ENCODE measurements at regions not wholly inside any gene's neighbourhood (a gene's known extent, or its start where the extent isn't known, plus 50 kb on each side); places are given as distances from the start of the nearest gene placed in this dataset.
"Not testable (repeated sequence)": the region's sequence is repeated elsewhere in the genome, so short reads cannot be mapped to it uniquely, and the experiment has no call there.

DNA sequence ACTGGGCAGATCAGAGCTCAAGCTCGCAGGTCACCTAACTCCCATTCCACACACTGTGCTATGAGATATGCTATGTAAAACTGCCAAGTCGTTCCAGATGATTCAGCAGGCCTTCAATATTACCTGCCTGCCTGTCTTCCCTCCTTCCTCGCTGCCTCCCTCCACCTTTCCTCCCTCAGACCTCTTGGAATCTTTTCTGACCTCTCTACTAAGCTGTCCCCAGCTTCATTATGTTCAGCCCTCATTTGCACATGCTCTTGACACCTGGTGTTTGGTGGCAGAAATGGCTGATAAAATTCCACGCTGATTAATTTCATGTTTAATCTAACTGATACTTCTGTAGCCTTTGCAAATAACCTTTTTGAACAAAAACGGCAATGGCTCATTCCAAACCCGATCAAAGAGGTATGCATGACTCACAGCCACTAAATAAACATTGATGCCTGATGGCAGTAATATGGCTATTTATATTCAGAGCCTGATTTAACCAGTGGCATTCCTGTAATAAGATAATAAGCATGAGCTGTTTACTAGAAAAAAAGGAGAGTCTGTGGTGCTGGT, 130.8 kb upstream of the EGLN3 start:
- no peak overlapping the region for H3K27ac Mint-ChIP-seq
- no peaks in the 10 kb centered on the region for H3K36me3 Mint-ChIP-seq (ENCODE audit: low read depth)
- ChIA-PET POLR2A (no interaction called here), CTCF (no interaction called here)
- no peak overlapping the region for H3K4me3 Mint-ChIP-seq
- H3K27me3 Mint-ChIP-seq = peaks cover 3% of the 10 kb centered on the region
- H3K9me3 Mint-ChIP-seq (ENCODE audit: low read depth) = no peaks in the 10 kb centered on the region
- no peaks in the 10 kb centered on the region for H3K4me1 Mint-ChIP-seq
- intact Hi-C loops (cut with DNase I, micrococcal nuclease) = no loop called here
- DNase-seq = no peak
- ATAC-seq = no peak

DNA sequence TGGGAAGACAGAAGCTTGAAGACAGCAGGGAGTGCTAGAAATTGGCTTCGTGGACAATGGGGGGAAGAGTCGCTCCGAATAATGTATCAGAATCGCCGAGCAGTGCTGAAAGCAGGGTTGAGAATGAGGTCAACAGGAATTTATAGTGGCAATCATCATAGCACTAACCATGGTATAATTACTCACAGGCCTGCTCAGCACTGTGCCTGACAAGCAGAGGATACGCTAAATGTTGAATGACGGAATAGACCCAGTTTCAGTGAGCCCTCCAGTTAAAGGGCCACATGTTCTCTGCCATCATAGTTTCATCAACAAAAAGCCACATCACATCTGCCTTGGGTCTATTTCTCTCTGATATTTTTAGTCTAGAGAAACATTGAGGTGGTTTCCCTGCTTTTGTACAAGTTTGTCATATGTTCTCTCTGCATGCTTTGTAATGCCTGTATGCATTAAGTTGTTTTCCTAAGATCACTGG, 130.3 kb upstream of the EGLN3 start:
- intact Hi-C loops (cut with DNase I, micrococcal nuclease) = no loop called here
- H3K4me1 Mint-ChIP-seq = no peaks in the 10 kb centered on the region
- DNase-seq = no peak
- ATAC-seq = no peak
- peaks cover 3% of the 10 kb centered on the region for H3K27me3 Mint-ChIP-seq
- H3K4me3 Mint-ChIP-seq = no peak overlapping the region
- H3K27ac Mint-ChIP-seq = no peak overlapping the region
- H3K9me3 Mint-ChIP-seq (ENCODE audit: low read depth) = no peaks in the 10 kb centered on the region
- ChIA-PET CTCF (no interaction called here), POLR2A (no interaction called here)
- H3K36me3 Mint-ChIP-seq (ENCODE audit: low read depth) = no peaks in the 10 kb centered on the region

DNA sequence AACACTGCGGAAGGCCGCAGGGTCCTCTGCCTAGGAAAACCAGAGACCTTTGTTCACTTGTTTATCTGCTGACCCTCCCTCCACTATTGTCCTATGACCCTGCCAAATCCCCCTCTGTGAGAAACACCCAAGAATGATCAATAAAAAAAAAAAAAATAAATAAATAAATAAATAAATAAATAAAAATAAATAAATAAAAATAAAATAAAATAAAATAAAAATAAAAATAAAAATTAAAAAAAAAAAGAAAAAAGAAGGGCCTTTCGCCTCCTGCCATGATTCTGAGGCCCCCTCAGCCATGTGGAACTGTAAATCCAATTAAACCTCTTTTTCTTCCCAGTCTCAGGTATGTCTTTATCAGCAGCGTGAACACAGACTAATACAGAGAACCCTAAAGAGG, 128.8 kb upstream of the EGLN3 start:
- POLR2A ChIA-PET; CTCF ChIA-PET; intact Hi-C loops (cut with DNase I, micrococcal nuclease); H3K36me3 Mint-ChIP-seq (ENCODE audit: low read depth); H3K27me3 Mint-ChIP-seq; DNase-seq; H3K4me1 Mint-ChIP-seq; H3K9me3 Mint-ChIP-seq (ENCODE audit: low read depth); H3K4me3 Mint-ChIP-seq; ATAC-seq; H3K27ac Mint-ChIP-seq: not testable (repeated sequence)

DNA sequence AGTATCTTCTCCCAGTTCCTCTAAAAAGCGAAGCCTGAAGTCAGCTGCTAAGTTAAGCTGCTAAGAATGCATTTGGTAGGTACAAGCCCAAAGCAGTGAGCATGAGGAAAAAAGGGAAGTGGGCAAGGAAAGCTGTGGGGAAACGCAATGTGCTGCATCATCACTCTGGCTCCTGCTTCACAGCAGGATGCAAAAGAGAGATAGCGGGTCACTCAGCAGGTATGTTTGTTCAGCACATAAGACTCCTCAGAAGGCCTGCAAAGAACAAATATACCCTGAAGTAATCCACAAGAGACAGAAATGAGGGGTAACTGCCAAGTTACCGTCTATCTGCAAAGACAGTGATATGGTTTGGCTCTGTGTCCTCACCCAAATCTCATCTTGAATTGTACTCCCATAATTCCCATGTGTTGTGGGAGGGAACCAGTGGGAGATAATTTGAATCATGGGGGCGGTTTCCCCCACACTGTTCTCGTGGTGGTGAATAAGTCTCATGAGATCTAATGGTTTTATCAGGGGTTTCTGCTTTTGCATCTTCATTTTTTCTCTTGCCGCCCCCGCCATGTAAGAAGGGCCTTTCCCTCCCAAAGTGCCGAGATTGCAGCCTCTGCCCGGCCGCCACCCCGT, 127.4 kb upstream of the EGLN3 start:
- ATAC-seq = no peak
- no peaks in the 10 kb centered on the region for H3K4me1 Mint-ChIP-seq
- CTCF ChIA-PET = no interaction called here
- no peaks in the 10 kb centered on the region for H3K9me3 Mint-ChIP-seq (ENCODE audit: low read depth)
- H3K4me3 Mint-ChIP-seq = no peak overlapping the region
- peaks cover 3% of the 10 kb centered on the region for H3K27me3 Mint-ChIP-seq
- no peak for DNase-seq
- POLR2A ChIA-PET = no interaction called here
- no peaks in the 10 kb centered on the region for H3K36me3 Mint-ChIP-seq (ENCODE audit: low read depth)
- intact Hi-C loops (cut with DNase I, micrococcal nuclease) = no loop called here
- H3K27ac Mint-ChIP-seq = no peak overlapping the region

DNA sequence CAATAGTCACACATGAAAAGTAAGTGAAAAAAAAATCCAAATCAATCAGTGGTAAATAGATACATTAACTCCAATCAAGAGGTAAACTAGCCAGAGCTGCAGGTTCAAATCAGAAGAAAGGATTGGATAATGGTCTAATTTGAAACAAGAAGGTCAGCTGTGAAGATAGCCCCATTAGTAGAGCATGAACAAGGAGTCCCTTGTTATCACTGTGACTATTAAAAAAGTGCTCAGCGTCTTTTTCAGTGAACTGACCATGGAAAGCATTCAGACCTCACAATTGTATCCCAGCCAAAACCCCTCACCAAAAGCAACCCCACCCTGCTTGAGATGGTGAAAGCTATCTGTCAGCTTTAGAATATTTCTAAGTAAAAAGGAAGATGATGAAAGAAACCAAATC, 125.0 kb upstream of the EGLN3 start:
- Mint-ChIP-seq H3K4me1 (no peaks in the 10 kb centered on the region), H3K27ac (no peak overlapping the region), H3K4me3 (no peak overlapping the region), H3K27me3 (peaks cover 3% of the 10 kb centered on the region), H3K36me3 (ENCODE audit: low read depth) (no peaks in the 10 kb centered on the region), H3K9me3 (ENCODE audit: low read depth) (no peaks in the 10 kb centered on the region)
- ATAC-seq (no peak), DNase-seq (no peak)
- ChIA-PET POLR2A (no interaction called here), CTCF (no interaction called here)
- intact Hi-C loops (cut with DNase I, micrococcal nuclease) = no loop called here

DNA sequence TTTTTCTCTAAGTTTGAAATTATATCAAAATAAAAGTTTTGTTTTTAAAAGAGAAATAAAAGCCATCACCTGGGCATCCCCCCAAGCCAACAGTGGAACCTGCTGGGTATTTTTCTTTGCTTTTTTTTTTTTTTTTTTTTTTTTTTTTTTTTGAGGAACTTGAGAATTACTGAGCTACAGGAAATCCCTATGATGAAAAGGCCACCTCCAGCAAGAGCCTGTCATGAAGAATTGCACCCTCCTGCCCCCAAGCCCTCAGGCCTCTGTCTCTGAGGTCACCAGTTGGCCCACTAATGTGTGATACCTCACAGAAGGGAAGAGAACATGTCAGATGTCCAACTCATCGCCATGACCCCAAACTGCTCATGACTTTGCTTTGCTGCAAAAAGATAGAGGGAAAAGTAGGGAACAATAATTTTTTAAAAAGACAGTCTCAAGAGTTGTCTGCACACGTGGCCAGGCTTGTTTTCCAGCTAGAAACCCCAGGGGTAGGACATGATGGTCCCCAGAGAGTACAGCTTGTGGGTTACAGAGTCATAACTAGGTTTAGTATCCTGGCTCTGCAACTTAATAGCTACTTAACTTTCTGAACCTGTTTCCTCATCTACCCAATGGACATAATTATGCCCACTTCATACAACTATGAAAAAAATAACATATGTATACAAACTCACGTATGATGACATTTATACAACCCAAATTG, 124.3 kb upstream of the EGLN3 start:
- DNase-seq (no peak), ATAC-seq (no peak)
- H3K27ac Mint-ChIP-seq = no peak overlapping the region
- intact Hi-C loops (cut with DNase I, micrococcal nuclease) = no loop called here
- no peaks in the 10 kb centered on the region for H3K4me1 Mint-ChIP-seq
- H3K36me3 Mint-ChIP-seq (ENCODE audit: low read depth) = no peaks in the 10 kb centered on the region
- ChIA-PET POLR2A (no interaction called here), CTCF (interaction anchor here (1.0 kb wide), 1 partner anchor 248 kb away, joined by 4 read pairs; no protein-coding TSS in a partner anchor)
- H3K27me3 Mint-ChIP-seq = peaks cover 3% of the 10 kb centered on the region
- no peak overlapping the region for H3K4me3 Mint-ChIP-seq
- H3K9me3 Mint-ChIP-seq (ENCODE audit: low read depth) = no peaks in the 10 kb centered on the region

DNA sequence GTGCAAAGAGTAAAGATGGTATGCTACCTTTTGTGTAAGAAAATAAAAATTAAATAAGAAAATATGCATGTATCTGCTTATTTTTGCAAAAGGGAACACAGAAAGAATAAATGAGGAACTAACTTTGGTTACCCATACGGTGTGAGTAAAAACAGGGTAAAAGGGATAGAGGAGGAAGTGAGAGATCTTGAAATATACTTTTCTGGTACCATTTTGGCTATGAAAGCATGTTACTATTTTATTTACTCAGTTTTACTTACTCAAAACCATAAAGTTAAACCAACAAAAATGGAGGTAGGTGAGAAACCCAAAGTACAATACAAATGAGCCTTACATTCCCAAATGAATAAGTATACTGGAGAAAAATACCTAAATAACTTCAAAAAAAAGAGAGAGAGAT, 122.0 kb upstream of the EGLN3 start:
- H3K27ac Mint-ChIP-seq = no peak overlapping the region
- DNase-seq (no peak), ATAC-seq (no peak)
- ChIA-PET POLR2A (no interaction called here), CTCF (no interaction called here)
- H3K4me3 Mint-ChIP-seq = no peak overlapping the region
- intact Hi-C loops (cut with DNase I, micrococcal nuclease) = no loop called here
- no peaks in the 10 kb centered on the region for H3K36me3 Mint-ChIP-seq (ENCODE audit: low read depth)
- H3K9me3 Mint-ChIP-seq (ENCODE audit: low read depth) = no peaks in the 10 kb centered on the region
- peaks cover under 1% of the 10 kb centered on the region for H3K27me3 Mint-ChIP-seq
- no peaks in the 10 kb centered on the region for H3K4me1 Mint-ChIP-seq

DNA sequence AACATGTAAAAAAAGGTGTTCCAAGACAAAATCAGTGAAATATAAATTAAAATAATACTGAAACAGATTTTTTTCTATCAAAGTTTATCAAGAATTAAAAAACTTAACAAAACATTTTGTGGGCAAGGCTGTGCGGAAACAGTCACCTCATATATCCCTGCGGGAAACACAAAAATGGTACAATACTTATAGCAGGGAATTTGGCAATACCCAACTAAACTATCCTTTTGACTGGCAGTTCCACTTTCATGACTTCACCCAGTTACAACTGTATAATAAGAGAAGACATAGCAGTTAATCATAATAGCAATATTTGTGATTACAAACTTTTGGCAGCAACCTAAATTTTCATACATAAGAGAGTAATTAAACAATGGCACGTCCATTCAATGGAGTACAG, 121.5 kb upstream of the EGLN3 start:
- H3K4me3 Mint-ChIP-seq = no peak overlapping the region
- no peaks in the 10 kb centered on the region for H3K27me3 Mint-ChIP-seq
- no peak overlapping the region for H3K27ac Mint-ChIP-seq
- no peaks in the 10 kb centered on the region for H3K9me3 Mint-ChIP-seq (ENCODE audit: low read depth)
- intact Hi-C loops (cut with DNase I, micrococcal nuclease) = no loop called here
- CTCF ChIA-PET = interaction anchor here (0.8 kb wide), 1 partner anchor 557 kb away, joined by 3 read pairs; no protein-coding TSS in a partner anchor
- no peaks in the 10 kb centered on the region for H3K36me3 Mint-ChIP-seq (ENCODE audit: low read depth)
- DNase-seq (no peak), ATAC-seq (no peak)
- H3K4me1 Mint-ChIP-seq = no peaks in the 10 kb centered on the region
- POLR2A ChIA-PET = no interaction called here

DNA sequence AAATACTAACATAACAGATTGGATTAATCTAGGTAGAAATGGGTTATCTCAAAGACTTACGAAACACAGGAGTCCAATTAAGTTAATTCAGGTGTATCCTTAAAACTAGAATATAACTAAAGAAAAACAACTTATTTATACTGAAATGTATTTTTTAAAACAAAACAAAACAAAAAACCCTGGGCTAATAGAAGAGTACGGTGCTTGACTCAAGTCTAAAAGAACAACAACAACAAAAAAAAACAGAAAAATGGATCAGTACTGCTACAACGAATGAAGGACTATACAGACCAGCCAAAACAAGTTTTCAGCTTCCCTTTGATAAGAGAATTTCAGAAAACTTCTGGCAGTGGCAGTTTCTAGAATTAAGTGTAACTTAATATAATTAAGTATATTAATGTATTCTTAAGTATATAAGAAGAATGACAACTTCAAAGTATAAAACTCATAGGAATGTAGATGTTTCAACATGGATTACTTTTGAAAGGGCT, 120.1 kb upstream of the EGLN3 start:
- Mint-ChIP-seq H3K36me3 (ENCODE audit: low read depth) (no peaks in the 10 kb centered on the region), H3K27me3 (no peaks in the 10 kb centered on the region), H3K4me3 (no peak overlapping the region), H3K4me1 (no peaks in the 10 kb centered on the region), H3K27ac (no peak overlapping the region), H3K9me3 (ENCODE audit: low read depth) (no peaks in the 10 kb centered on the region)
- intact Hi-C loops (cut with DNase I, micrococcal nuclease) = no loop called here
- ATAC-seq (no peak), DNase-seq (no peak)
- CTCF ChIA-PET = no interaction called here
- POLR2A ChIA-PET = no interaction called here

DNA sequence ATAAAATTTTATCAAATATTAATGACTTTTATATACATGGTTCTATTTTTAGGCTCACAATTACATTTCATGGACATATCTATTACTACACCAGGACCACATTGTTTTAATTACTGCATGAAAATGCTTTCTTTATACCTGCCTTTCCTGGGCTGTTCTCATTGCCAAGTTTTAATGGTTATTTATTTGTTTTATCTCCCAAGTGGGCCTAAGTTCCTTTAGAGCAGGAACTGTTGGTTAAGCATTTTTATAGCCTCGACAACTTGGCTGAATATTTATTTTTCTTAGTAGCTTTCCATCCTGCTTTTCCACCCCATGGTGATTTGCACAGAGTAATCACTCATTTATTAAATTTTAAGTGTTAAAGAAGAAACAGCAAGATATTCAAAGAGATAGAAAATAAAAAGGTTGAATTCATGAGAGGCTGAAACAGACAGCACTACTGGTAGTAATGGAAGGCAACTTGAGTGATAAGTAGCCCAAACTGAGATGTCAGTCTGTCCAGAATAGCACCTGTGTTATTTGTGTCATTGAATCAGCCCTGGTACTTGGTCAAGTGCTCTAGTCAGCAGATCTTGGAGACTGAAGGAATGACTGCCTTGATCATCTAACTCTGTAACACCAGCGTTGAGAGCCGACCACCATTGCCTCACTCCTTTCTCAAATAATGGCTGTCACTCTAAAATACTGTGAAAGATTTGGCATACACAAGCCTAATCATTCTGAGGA, 119.1 kb upstream of the EGLN3 start:
- CTCF ChIA-PET = no interaction called here
- DNase-seq = no peak
- H3K36me3 Mint-ChIP-seq (ENCODE audit: low read depth) = no peaks in the 10 kb centered on the region
- intact Hi-C loops (cut with DNase I, micrococcal nuclease) = no loop called here
- no peak for ATAC-seq
- no peaks in the 10 kb centered on the region for H3K27me3 Mint-ChIP-seq
- H3K4me1 Mint-ChIP-seq = no peaks in the 10 kb centered on the region
- POLR2A ChIA-PET = no interaction called here
- no peak overlapping the region for H3K4me3 Mint-ChIP-seq
- H3K27ac Mint-ChIP-seq = no peak overlapping the region
- no peaks in the 10 kb centered on the region for H3K9me3 Mint-ChIP-seq (ENCODE audit: low read depth)

DNA sequence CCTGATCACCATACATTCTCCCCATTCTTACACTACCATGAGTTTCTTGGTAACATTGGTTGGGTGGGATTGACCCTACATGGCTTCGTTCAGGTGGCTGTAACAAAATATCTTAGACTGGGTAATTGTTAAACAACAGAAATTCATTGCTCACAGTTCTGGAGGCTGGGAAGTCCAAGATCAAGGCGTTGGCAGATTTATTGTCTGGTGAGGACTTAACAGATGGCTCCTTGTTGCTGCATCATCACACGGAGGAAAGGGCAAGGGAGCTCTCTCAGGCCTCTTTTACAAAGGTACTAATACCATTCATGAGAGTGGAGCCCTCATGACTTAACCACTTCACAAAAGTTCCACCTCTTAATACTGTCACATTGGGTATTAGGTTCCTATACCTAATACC, 116.7 kb upstream of the EGLN3 start:
- Mint-ChIP-seq H3K4me1 (no peaks in the 10 kb centered on the region), H3K36me3 (ENCODE audit: low read depth) (no peaks in the 10 kb centered on the region), H3K4me3 (no peak overlapping the region), H3K27ac (no peak overlapping the region), H3K27me3 (no peaks in the 10 kb centered on the region), H3K9me3 (ENCODE audit: low read depth) (no peaks in the 10 kb centered on the region)
- POLR2A ChIA-PET = no interaction called here
- CTCF ChIA-PET = interaction anchor here (0.9 kb wide), 1 partner anchor 106 kb away, joined by 3 read pairs; no protein-coding TSS in a partner anchor
- no peak for ATAC-seq
- no peak for DNase-seq
- intact Hi-C loops (cut with DNase I, micrococcal nuclease) = no loop called here

Measured in activated CD4-positive, alpha-beta T cell treated with anti-CD3 and anti-CD28 coated beads for 36 hours (primary cell).